ENCODE measurements at regions not wholly inside any gene's neighbourhood (a gene's known extent, or its start where the extent isn't known, plus 50 kb on each side); places are given as distances from the start of the nearest gene placed in this dataset.
"Not testable (repeated sequence)": the region's sequence is repeated elsewhere in the genome, so short reads cannot be mapped to it uniquely, and the experiment has no call there.

DNA sequence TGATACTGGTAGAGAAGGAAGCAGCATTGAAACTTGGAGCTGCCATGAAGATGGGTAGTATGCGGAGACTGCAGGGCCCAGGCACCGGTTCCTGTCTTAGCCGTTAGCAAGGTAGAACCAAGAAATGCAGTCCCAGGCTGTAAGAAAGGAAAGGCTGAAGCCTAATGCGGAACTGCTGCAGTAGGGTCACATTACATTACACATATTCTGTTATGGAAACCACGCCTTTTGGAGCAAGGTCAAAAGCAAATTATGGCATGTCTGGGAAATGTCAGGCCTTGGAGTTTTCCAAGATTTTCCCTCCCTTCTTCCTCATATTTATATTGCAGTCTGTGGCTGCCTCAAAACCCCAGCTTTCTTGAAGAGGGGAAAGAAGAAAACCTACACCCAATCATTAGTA, 204.8 kb upstream of the RASGEF1B start:
- TF ChIP-seq, protein P1, sequence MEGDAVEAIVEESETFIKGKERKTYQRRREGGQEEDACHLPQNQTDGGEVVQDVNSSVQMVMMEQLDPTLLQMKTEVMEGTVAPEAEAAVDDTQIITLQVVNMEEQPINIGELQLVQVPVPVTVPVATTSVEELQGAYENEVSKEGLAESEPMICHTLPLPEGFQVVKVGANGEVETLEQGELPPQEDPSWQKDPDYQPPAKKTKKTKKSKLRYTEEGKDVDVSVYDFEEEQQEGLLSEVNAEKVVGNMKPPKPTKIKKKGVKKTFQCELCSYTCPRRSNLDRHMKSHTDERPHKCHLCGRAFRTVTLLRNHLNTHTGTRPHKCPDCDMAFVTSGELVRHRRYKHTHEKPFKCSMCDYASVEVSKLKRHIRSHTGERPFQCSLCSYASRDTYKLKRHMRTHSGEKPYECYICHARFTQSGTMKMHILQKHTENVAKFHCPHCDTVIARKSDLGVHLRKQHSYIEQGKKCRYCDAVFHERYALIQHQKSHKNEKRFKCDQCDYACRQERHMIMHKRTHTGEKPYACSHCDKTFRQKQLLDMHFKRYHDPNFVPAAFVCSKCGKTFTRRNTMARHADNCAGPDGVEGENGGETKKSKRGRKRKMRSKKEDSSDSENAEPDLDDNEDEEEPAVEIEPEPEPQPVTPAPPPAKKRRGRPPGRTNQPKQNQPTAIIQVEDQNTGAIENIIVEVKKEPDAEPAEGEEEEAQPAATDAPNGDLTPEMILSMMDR (IDR thresholded peaks at IDR 0.05) = no peak
- Histone ChIP-seq H3K4me3 (no peak overlapping the region), H3K27ac (no peak overlapping the region), H3K9me3 (no peaks in the 10 kb centered on the region), H3K4me1 (no peaks in the 10 kb centered on the region), H3K27me3 (ENCODE audit: low read depth) (no peaks in the 10 kb centered on the region), H3K36me3 (no peaks in the 10 kb centered on the region)
- no peak for ATAC-seq
- DNase-seq = no peak
- intact Hi-C loops (cut with DNase I) = no loop called here

DNA sequence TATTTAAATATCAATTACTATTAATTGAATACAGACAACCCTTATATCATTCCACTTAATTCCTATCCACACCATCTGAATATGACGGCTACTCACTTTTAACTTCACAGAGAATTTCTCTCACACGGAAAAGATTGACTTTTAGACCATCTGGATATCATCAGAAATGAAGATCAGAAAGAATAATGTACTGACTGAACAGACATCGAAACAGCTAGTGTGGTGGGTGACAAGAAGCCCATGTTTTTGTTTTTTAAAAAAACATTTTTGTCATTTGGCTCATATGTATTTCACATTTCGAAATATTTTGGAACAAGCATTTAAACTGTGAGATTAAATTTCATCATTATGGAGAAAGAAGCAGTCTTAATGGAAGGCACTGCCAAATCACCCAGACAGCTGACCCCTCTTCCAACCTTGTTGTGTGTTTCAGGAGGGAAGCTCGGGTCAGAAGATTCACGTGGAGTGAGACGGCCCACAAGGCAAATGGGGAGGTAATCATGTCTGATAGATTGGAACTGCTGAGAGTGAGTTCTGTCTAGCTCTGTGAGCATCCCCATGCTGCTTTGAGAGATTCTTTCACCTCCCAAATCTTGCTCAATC, 204.2 kb upstream of the RASGEF1B start:
- Histone ChIP-seq H3K27me3 (ENCODE audit: low read depth) (no peaks in the 10 kb centered on the region), H3K4me1 (no peaks in the 10 kb centered on the region), H3K9me3 (no peaks in the 10 kb centered on the region), H3K36me3 (no peaks in the 10 kb centered on the region), H3K4me3 (no peak overlapping the region), H3K27ac (no peak overlapping the region)
- TF ChIP-seq, protein P1 (IDR thresholded peaks at IDR 0.05) = no peak
- ATAC-seq (peak in 1 of 2 donors; percentile 43), DNase-seq (no peak)
- intact Hi-C loops (cut with DNase I) = no loop called here

DNA sequence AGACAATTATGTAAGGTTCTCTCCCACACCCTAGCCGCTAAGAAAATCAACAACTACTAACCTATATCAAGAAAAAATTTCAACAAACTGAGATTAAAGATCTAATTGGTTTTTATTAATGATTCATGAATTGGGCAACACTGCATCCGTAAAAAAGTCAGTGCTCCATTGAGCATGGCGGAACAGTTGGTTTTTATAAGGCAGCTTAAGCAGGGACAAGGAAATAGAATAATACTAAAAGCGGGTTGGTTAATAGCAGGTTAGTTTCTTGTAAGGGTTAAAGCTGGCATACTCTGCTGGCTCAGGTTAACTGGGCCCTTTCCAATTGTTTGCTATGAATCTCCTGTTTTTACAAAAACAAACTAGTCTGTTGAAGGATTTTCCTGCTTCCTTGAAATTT, 202.3 kb upstream of the RASGEF1B start:
- DNase-seq (no peak), ATAC-seq (no peak)
- no peak overlapping the region for H3K27ac ChIP-seq
- H3K4me3 ChIP-seq = no peak overlapping the region
- H3K4me1 ChIP-seq = no peaks in the 10 kb centered on the region
- no peaks in the 10 kb centered on the region for H3K9me3 ChIP-seq
- intact Hi-C loops (cut with DNase I) = no loop called here
- H3K27me3 ChIP-seq (ENCODE audit: low read depth) = no peaks in the 10 kb centered on the region
- TF ChIP-seq, protein P1 (IDR thresholded peaks at IDR 0.05) = no peak
- H3K36me3 ChIP-seq = no peaks in the 10 kb centered on the region

DNA sequence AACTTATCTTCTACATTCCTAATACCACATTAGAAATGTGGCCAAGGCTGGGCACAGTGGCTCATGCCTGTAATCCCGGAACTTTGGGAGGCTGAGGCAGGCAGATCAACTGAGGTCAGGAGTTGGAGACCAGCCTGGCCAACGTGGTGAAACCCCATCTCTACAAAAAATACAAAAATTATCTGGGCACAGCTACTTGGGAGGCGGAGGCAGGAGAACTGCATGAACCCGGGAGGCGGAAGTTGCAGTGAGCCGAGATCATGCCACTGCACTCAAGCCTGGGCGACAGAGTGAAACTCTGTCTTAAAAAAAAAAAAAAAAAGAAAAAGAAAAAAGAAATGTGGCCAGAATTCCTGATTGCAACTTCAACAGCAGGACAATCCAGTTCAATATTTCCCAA, 196.6 kb upstream of the RASGEF1B start:
- H3K36me3 ChIP-seq; DNase-seq; H3K9me3 ChIP-seq; H3K4me1 ChIP-seq; H3K27me3 ChIP-seq (ENCODE audit: low read depth); intact Hi-C loops (cut with DNase I); H3K4me3 ChIP-seq; H3K27ac ChIP-seq; ATAC-seq: not testable (repeated sequence)

GRCh38 chr4:81667539-81667938, 195.8 kb upstream of the RASGEF1B start:
- H3K36me3 ChIP-seq = no peaks in the 10 kb centered on the region
- ATAC-seq (no peak), DNase-seq (no peak)
- H3K4me3 ChIP-seq = no peak overlapping the region
- H3K4me1 ChIP-seq = peaks cover 16% of the 10 kb centered on the region
- intact Hi-C loops (cut with DNase I) = no loop called here
- TF ChIP-seq, protein P1 (IDR thresholded peaks at IDR 0.05) = no peak
- H3K27me3 ChIP-seq (ENCODE audit: low read depth) = no peaks in the 10 kb centered on the region
- H3K9me3 ChIP-seq = no peaks in the 10 kb centered on the region
- H3K27ac ChIP-seq = no peak overlapping the region

GRCh38 chr4:81666491-81666890, 194.8 kb upstream of the RASGEF1B start:
- H3K4me1 ChIP-seq = peaks cover 16% of the 10 kb centered on the region
- H3K4me3 ChIP-seq = no peak overlapping the region
- no peaks in the 10 kb centered on the region for H3K36me3 ChIP-seq
- DNase-seq (no peak), ATAC-seq (no peak)
- intact Hi-C loops (cut with DNase I) = no loop called here
- H3K27me3 ChIP-seq (ENCODE audit: low read depth) = no peaks in the 10 kb centered on the region
- H3K27ac ChIP-seq = no peak overlapping the region
- TF ChIP-seq, protein P1 (IDR thresholded peaks at IDR 0.05) = no peak
- no peaks in the 10 kb centered on the region for H3K9me3 ChIP-seq
